ENCODE measurements at regions not wholly inside any gene's neighbourhood (a gene's known extent, or its start where the extent isn't known, plus 50 kb on each side); places are given as distances from the start of the nearest gene placed in this dataset.
A peak's percentile ranks its signal among the peaks of the same experiment; 100 is the strongest.
"Not testable (repeated sequence)": the region's sequence is repeated elsewhere in the genome, so short reads cannot be mapped to it uniquely, and the experiment has no call there.

DNA sequence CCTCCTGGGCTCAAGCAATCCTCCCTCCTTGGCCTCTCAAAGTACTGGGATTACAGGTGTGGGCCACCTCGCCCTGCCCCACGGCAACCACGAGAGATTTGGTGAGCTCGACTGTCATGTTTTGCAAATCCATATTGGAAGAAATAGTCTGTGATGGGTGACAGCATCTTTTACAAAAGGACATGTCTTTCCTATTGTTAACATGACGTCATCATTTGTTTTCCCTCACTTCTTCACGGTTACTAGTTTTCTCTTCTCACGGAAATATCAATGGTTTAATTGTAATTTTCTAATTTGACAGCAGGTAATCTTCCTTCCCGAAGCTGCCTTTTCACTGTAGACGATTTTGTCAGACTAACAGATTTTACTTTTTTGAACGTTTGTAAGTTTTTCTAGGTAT lies 110.8 kb upstream of the GREM2 start:
- ChIA-PET POLR2A (ENCODE audit: low non-redundant PET) (no interaction called here), CTCF (no interaction called here)
- no peak overlapping the region for H3K4me3 ChIP-seq (ENCODE audit: low read depth, low read length, poor library complexity, severe bottlenecking)

DNA sequence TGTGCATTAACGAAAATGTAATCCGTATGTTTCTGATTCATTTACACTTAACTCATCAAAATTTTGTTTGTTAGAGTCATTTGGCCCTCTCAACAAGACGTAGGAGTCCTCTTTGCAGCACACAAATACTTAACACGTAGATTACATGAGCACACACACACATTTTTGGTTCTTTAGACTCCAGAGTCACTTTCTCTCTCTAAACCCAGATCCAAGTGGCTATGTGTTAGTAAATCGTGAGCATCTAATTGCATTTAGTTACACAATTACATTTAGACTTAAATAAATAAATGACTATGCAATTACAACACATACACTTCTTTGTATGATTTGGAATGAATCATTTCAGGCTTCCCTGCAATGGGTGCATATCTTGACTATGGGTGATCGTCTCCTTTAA lies 109.0 kb upstream of the GREM2 start:
- TF ChIP-seq EZH2 (IDR thresholded peaks at IDR 0.05; ENCODE audit: borderline replicate concordance, low read depth, low read length, poor library complexity, severe bottlenecking): no peak
- TF ChIP-seq, protein P1, sequence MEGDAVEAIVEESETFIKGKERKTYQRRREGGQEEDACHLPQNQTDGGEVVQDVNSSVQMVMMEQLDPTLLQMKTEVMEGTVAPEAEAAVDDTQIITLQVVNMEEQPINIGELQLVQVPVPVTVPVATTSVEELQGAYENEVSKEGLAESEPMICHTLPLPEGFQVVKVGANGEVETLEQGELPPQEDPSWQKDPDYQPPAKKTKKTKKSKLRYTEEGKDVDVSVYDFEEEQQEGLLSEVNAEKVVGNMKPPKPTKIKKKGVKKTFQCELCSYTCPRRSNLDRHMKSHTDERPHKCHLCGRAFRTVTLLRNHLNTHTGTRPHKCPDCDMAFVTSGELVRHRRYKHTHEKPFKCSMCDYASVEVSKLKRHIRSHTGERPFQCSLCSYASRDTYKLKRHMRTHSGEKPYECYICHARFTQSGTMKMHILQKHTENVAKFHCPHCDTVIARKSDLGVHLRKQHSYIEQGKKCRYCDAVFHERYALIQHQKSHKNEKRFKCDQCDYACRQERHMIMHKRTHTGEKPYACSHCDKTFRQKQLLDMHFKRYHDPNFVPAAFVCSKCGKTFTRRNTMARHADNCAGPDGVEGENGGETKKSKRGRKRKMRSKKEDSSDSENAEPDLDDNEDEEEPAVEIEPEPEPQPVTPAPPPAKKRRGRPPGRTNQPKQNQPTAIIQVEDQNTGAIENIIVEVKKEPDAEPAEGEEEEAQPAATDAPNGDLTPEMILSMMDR (conservative IDR thresholded peaks at IDR 0.05; ENCODE audit: low read depth, low read length): no peak
- no peaks in the 10 kb centered on the region for H3K9me3 ChIP-seq (ENCODE audit: low read depth, low read length, poor library complexity, severe bottlenecking)
- H3K27ac ChIP-seq (ENCODE audit: low read depth, low read length, poor library complexity, severe bottlenecking): no peak overlapping the region
- ChIA-PET POLR2A (ENCODE audit: low non-redundant PET) (no interaction called here), CTCF (no interaction called here)
- DNase-seq (ENCODE audit: low spot score): no peak
- BruUV-seq (replicated peaks): no TSS peak
- no peaks in the 10 kb centered on the region for H3K36me3 ChIP-seq (ENCODE audit: insufficient read depth, low read length, poor library complexity, severe bottlenecking)
- H3K4me1 ChIP-seq (ENCODE audit: insufficient read depth, low read length, poor library complexity, severe bottlenecking): no peaks in the 10 kb centered on the region
- no peak overlapping the region for H3K4me3 ChIP-seq (ENCODE audit: low read depth, low read length, poor library complexity, severe bottlenecking)
- no peaks in the 10 kb centered on the region for H3K27me3 ChIP-seq (replicated peaks; ENCODE audit: insufficient read depth, low read depth, low read length, poor library complexity)
- intact Hi-C loops (cut with micrococcal nuclease; ENCODE audit: unreplicated experiment): no loop called here

More for the DNA sequence above, 110.8 kb upstream of the GREM2 start:
- Histone ChIP-seq H3K9me3 (ENCODE audit: low read depth, low read length, poor library complexity, severe bottlenecking) (no peaks in the 10 kb centered on the region), H3K4me1 (ENCODE audit: insufficient read depth, low read length, poor library complexity, severe bottlenecking) (no peaks in the 10 kb centered on the region), H3K27me3 (replicated peaks; ENCODE audit: insufficient read depth, low read depth, low read length, poor library complexity) (no peaks in the 10 kb centered on the region), H3K36me3 (ENCODE audit: insufficient read depth, low read length, poor library complexity, severe bottlenecking) (no peaks in the 10 kb centered on the region), H3K27ac (ENCODE audit: low read depth, low read length, poor library complexity, severe bottlenecking) (no peak overlapping the region)
- no TSS peak for BruUV-seq (replicated peaks)
- no peak for TF ChIP-seq EZH2 (IDR thresholded peaks at IDR 0.05; ENCODE audit: borderline replicate concordance, low read depth, low read length, poor library complexity, severe bottlenecking)
- TF ChIP-seq, protein P1 (conservative IDR thresholded peaks at IDR 0.05; ENCODE audit: low read depth, low read length): no peak
- intact Hi-C loops (cut with micrococcal nuclease; ENCODE audit: unreplicated experiment): no loop called here
- no peak for DNase-seq (ENCODE audit: low spot score)

DNA sequence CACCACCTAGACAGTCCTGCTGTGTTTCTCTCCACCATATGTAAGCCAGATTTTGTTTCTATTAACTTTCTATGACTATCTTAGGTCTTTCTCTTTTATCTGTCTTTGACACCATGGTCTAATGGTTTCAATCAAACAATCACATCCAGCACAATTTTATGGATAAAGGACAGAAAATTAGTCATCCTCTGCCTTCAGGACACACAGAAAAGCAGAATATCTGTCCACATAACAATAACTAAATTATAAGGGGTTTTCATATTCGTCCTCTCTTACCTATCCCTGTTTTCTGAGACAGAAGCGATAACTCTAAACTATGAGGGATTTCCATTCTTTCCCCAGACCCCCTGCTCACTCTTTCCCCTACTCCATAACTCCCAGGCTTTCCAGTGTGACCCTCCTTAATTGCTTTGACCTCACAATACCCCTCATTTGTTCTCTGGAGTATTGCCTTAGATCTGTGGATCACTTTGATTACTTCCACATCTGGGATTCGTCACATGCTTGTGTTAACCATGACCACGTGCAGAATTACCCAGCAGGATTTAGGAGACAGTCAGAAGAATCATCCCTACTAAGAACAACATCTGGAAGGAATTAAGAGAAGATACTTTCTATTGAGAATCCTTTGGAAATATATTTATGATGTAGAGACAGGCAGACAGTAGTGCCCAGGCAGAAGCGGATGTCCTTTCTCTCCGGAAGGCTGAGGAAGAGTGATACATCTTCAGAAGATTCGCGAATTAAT lies 108.2 kb upstream of the GREM2 start:
- intact Hi-C loops (cut with micrococcal nuclease; ENCODE audit: unreplicated experiment): no loop called here

DNA sequence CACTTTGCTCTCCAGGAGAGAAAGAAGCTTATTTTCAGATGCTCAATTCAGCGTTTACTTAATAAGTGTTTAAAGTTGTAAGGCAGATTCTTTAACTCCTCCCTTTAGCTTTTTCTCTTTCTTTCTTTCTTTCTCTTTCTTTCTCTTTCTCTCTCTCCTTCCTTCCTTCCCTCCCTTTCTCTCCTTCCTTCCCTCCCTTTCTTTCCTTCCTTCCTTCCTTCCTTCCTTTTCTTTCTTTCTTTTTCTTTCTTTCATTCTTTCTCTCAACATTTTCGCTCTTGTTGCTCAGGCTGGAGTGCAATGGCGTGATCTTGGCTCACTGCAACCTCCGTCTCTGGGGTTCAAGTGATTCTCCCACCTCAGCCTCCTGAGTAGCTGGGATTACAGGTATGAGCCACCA lies 104.6 kb upstream of the GREM2 start:
- H3K4me3 ChIP-seq (ENCODE audit: low read depth, low read length, poor library complexity, severe bottlenecking); H3K36me3 ChIP-seq (ENCODE audit: insufficient read depth, low read length, poor library complexity, severe bottlenecking); CTCF ChIA-PET; H3K9me3 ChIP-seq (ENCODE audit: low read depth, low read length, poor library complexity, severe bottlenecking); H3K27me3 ChIP-seq (replicated peaks; ENCODE audit: insufficient read depth, low read depth, low read length, poor library complexity); H3K27ac ChIP-seq (ENCODE audit: low read depth, low read length, poor library complexity, severe bottlenecking); DNase-seq (ENCODE audit: low spot score); intact Hi-C loops (cut with micrococcal nuclease; ENCODE audit: unreplicated experiment); BruUV-seq (replicated peaks); POLR2A ChIA-PET (ENCODE audit: low non-redundant PET); H3K4me1 ChIP-seq (ENCODE audit: insufficient read depth, low read length, poor library complexity, severe bottlenecking): not testable (repeated sequence)

More for the DNA sequence above, 108.2 kb upstream of the GREM2 start:
- no TSS peak for BruUV-seq (replicated peaks)
- TF ChIP-seq, protein P1 (conservative IDR thresholded peaks at IDR 0.05; ENCODE audit: low read depth, low read length): no peak
- TF ChIP-seq EZH2 (IDR thresholded peaks at IDR 0.05; ENCODE audit: borderline replicate concordance, low read depth, low read length, poor library complexity, severe bottlenecking): no peak
- peak; percentile 38 for DNase-seq (ENCODE audit: low spot score)
- H3K9me3 ChIP-seq (ENCODE audit: low read depth, low read length, poor library complexity, severe bottlenecking): no peaks in the 10 kb centered on the region
- H3K27ac ChIP-seq (ENCODE audit: low read depth, low read length, poor library complexity, severe bottlenecking): no peak overlapping the region
- ChIA-PET POLR2A (ENCODE audit: low non-redundant PET) (no interaction called here), CTCF (no interaction called here)
- H3K27me3 ChIP-seq (replicated peaks; ENCODE audit: insufficient read depth, low read depth, low read length, poor library complexity): no peaks in the 10 kb centered on the region
- no peaks in the 10 kb centered on the region for H3K36me3 ChIP-seq (ENCODE audit: insufficient read depth, low read length, poor library complexity, severe bottlenecking)
- H3K4me3 ChIP-seq (ENCODE audit: low read depth, low read length, poor library complexity, severe bottlenecking): no peak overlapping the region
- no peaks in the 10 kb centered on the region for H3K4me1 ChIP-seq (ENCODE audit: insufficient read depth, low read length, poor library complexity, severe bottlenecking)

All from A673 (cell line).